Spleen (tissue), 3 donors: ENCODE measurements at regions not wholly inside any gene's neighbourhood (a gene's known extent, or its start where the extent isn't known, plus 50 kb on each side); places are given as distances from the start of the nearest gene placed in this dataset.

ENCODE experiments used
- POLR2A ChIP-seq, 3 donors: fragments of 450-650 bp; IDR thresholded peaks; one replicate each; pipeline ENCODE4 v1.5.1; 2017; ENCODE audit warnings: antibody characterized with exemption in 3 of 3, mild to moderate bottlenecking in 1 of 3
- POLR2AphosphoS5 ChIP-seq, 3 donors: sonication (generic); formaldehyde crosslinking; IDR thresholded peaks; one replicate each; pipeline ENCODE4 v1.5.1; 2017; ENCODE audit warnings: antibody characterized with exemption in 3 of 3

GRCh38 chr17:33434841-33435240, 141.7 kb upstream of the ASIC2 start:
- no peak for TF ChIP-seq POLR2A (IDR thresholded peaks at IDR 0.05)
- no peak for TF ChIP-seq POLR2AphosphoS5 (IDR thresholded peaks at IDR 0.05)
